Islet of Langerhans (tissue), 1 donor: ENCODE measurements at regions not wholly inside any gene's neighbourhood (a gene's known extent, or its start where the extent isn't known, plus 50 kb on each side); places are given as distances from the start of the nearest gene placed in this dataset.
"Not testable (repeated sequence)": the region's sequence is repeated elsewhere in the genome, so short reads cannot be mapped to it uniquely, and the experiment has no call there.

ENCODE experiments used
- FAIRE-seq: peaks from one replicate; lab custom pipeline; 2011; peaks lifted over from hg19 to GRCh38; lab: Jason Lieb, UNC

DNA sequence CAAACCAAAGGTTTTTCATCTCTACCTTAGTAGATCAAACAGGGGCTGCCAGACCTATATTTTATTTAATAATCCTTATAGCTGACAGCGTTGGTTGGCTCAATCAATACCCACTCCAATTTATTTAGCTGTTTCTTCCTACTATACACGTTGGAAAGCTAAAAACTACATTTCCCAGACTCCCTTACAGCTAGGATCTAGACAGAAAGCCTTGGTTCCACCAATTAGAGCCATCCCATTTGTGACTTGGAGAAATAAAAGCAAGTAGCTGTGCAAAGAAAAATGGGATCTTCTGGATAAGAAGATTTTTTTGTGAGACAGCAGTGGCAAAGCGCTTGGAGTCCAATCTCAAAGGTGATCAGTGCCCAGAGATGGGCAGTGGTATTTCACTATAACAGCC is 331.3 kb upstream of the MEIS1 start:
- no peak for FAIRE-seq

DNA sequence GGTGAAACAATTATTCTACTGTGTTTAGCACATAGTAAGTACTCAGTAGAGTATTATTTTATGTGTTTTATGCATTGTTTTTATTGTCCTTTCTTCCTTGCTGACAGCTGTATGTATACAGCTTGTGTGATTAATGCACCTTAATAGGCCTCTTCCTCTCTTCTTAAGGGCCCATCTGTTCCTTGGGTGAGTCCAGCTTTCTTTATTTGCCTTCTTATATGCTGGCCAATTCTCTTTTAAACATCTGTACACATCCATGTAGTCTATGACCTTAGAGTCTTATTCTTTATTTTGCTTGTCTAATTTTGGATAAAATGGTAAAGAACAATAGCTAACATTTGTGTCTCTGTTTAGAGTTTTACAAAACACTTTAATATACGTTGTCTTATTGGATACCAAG is 333.7 kb upstream of the MEIS1 start:
- FAIRE-seq: no peak

DNA sequence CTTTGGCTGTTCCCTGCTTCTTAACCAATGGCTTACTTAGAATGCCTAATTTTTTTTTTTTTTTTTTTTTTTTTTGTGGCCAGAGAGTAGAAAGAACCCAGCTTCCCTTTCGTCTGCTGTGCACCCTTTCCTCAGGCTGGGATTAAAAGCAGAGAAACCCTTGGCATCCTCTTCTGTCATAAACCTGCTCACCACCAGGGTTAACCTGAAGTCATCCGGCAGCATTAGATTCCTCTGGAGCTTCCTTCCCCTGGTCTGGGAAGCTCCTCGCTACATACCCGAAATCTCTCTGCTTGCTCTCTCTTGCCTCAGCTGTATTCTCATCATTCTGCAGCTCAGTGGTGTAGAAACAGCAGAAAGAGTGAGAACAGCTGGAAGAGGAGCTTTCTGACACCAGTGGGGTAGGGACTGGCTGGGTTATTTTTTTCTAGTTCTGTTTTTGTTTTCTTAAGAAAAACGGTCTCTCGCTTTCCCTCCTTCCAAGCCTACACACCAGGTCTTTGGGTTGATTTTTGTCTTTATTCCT is 339.0 kb upstream of the MEIS1 start:
- FAIRE-seq: no peak

DNA sequence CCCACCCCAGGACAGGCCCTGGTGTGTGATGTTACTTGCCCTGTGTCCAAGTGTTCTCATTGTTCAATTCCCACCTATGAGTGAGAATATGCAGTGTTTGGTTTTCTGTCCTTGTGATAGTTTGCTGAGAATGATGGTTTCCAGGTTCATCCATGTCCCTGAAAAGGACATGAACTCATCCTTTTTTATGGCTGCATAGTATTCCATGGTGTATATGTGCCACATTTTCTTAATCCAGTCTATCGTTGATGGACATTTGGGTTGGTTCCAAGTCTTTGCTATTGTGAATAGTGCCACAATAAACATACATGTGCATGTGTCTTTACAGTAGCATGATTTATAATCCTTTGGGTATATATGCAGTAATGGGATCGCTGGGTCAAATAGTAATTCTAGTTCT is 340.2 kb upstream of the MEIS1 start:
- FAIRE-seq: not testable (repeated sequence)

DNA sequence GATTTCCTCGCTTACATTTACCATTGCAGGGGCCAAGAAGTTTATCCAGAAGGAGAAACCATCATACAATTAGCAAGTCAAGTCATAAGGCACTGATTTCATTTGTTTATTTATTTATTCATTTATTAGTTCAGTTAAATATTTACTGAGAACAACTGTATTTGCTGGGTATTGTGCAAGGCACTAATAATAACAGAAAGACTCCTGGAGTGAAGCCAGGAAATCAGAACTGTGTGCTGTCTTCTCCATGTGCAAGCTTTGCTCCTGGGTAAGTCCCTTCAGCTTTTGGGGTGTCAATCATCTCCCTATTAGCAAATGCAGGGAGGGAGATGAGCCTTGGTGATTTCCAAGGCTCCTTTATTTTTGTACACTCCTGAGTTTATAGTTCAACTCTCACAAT is 341.6 kb upstream of the MEIS1 start:
- no peak for FAIRE-seq

DNA sequence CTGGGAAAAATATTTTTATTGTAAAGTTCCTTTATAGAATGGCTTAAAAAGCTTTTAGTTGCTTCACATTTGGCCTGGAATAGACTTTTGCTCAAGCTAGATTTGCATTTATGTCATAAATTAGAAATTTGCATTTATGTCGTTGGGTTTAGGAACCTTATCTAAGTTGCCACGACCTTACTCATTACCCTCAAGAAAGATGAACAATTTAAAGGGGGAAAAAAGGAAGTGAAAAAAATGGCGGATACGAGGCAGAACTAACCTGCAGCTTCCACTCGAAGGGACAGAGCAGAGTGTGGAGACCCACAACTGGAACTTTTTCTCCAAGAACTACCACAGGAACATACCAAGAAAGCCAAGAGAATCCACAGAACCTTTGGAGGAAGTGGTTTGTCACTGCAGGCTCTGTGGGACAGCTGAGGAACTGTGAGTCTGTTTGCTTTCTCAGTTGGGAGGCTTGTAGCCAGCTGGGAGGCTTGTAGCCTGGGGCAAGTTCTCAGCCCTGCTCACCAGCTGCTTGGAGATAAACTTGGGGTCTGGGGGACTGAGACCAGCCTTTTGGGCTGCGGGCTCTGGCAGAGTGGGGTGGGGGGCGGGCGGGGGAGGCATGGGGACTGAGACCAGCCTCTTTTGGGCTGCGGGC is 349.9 kb upstream of the MEIS1 start:
- no peak for FAIRE-seq

DNA sequence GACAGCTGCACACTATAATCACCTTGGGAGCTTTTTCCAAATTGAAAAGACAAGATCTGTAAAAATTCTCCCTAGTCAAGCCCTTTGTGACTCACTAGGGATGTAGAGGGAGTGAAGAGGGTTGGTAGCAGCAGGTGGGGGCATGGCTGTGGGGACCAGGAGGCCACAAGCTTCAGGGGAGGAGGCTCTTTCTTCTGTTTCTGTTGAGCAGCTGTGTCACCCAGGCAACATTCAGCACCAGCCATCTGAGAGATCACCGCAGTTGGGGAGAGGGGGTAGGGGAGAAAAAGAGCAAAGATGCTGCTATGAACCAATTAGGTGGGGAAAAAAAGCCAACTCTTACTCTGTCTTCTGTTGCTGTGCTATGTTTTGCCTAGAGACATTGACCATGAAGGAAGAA is 352.3 kb upstream of the MEIS1 start:
- no peak for FAIRE-seq

DNA sequence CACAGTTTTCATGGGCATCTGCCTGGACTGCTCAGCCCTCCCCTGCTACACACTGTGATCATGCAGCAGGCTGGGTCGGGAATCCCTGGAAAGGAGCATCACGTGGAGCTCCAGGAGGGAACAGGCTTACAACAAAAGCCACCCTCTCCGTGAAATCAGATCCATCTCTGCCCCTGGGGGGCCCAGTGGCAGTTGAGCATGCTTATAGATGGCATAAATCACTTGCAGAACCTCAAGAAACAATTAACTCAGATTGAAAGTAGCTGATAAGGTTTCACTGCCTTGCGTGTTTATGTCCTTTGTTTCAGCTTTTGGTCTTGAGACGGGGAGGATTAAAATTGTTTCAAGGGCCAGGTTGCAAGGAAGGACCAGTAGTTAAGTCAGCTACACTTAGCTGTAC is 354.8 kb upstream of the MEIS1 start:
- FAIRE-seq: no peak

DNA sequence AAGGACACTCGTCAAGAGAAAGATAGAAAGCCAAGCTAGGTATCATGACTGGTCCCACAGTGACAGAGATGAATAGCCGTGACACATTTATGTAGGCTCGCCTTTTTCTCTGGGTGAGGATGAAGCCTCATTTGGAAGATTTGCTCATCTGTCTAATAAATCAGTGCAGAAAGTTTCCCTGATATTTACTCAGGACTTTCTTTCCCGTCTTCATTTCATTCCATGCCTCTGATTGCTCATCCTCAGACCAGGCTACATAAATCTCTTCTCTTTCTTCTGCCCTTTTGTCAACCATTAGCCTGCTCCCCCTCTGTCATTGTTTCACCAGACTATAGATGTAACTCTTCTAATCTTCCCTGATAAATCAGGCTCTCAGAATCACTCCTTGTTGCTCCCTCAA is 361.8 kb upstream of the MEIS1 start:
- no peak for FAIRE-seq

DNA sequence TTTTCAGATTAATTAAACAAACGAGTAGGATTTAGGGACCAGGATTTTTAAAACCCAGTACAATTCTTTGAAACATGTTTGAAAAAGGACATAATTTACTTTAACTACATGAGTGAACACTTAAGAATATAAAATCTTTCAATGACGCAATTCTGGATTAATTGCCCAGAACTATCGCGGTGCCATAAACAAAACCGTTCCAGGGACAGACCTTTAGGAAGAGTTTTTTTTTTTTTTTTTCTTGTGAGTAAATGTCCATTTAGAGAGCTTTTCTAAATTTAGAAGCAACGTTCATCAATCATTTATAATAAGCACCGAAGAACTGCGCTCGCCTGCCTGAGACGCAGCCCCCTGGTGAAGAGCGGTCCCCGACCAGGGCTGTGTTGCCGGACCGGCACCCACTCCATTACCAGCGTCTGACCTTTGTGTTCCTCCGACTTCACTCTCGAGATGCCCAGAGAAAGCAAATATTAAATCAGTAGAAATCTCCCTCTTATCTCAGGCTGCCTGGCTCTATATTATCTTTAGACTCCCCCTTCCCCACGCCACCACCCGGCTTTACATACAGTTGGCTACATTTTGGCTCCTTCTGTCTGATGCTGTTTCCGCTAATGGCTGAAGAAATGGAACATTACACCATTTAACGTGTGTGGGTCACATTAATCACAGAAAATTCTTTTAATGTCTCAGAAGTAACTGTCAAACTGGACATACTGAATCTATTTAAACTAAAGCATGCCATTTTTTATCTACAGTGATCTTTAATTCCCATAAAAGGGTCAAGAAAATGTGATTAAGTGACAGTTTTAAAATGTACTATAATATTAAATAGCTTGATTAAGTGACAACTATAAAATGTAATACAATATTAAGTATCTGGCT is 364.0 kb upstream of the MEIS1 start:
- peak; percentile 58 for FAIRE-seq

DNA sequence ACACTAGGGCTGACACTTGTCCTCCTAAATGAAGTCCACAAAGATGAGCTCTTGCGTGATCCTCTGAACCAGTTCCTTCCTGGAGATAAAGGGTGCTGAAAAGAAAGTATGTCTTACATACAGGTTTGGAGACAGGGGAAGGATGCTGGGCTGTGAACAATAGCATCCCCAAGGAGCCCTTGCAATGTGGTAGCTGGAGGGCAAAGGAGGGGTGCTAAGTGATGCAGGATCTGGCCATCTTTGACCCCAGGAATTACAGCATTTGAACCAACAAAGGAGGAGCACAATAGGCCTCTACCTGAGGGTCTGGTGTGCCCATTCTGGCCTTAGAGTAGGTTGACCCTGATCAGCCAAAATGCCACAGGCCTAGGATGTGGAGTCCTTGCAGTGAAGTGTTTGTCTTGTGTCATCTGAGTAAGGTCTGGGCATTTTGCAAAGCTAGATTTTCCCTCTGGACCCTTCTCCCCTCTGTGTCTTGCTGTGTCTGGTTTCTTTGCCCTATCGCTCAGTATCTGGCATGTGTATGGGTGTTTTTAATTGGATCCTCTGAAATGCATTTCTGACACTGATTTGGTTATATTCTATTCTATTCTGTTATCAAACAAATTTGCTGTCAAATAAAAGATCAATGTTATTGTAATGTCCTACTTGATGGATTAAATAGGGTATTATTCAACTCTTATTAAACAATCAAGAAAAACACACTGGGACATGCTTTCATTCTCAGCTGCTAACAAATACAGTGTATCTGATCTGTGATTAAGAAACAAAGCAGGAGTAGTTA is 364.8 kb upstream of the MEIS1 start:
- peak; percentile 85 for FAIRE-seq

DNA sequence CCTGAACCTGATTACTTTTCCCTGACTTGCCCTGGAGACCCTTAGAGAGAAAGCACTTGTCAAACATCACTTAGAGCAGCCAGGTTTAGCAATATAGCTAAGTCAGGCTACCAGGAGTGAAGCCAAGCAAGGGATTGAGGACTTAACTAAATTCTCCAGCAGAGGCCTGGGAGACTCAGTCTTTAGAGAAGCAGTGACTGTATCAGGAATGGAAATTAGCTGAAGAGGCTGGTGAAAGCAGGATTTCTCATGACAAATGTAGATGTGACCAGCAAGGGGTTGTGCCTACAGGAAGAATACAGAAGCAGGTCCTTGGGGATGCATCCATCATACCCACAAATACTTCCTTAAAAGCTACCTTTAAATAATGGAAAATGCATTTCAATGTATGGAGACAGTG is 368.9 kb upstream of the MEIS1 start:
- FAIRE-seq: no peak

DNA sequence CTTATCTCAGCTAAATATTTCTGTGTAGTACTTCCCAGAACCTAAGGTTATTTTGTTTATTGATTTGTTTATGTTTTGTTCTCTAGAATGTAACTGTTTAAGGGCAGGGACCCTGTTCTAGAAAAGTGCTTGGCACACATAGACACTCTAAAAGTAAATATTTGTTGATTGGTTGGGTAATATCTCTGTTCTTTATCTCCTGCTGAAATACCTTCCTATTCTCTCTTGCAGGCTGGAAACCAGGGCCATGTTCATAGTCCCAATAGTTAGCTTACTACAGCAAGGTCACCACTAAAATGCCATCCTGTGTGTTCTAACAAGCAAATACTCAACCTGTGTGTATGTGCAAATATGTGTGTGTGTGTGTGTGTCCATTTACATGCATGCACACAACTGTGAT is 375.6 kb upstream of the MEIS1 start:
- FAIRE-seq: no peak

DNA sequence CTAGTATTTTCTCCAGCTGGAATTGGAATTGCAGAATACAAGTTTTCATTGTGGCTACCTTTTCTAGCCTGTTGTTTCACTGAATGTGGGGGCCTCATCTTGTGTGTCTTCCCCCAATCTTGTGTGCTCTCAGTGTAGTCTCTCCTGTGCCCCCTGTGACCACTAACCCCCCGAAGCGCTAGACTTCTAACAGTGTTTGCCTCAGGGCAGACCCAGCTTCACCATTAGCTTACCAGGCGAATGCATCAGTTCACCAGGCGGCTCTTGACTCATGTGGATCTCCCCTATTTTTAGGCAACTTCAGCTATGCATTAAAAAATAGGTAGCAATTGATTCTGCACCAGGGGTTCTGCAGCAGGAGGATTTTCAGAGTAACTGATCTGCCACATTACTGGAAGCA is 376.2 kb upstream of the MEIS1 start:
- no peak for FAIRE-seq

DNA sequence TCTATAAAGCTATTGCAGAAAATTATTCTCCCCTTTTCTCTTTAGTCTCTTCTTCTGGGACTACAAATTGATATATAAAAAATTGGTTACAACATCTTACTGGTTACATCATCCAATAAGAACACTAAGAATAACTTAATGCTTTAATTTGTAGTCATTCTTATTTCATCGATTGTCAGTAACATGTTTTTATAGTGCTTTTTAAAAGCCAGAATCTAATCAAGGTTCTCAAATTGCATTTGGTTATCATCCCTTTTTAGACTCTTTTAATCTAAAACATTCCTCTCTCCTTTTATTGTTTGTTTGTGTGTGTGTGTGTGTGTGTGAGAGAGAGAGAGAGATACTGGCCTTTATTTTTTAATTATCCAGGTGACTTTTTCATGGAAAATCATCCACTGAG is 377.1 kb upstream of the MEIS1 start:
- FAIRE-seq: no peak

DNA sequence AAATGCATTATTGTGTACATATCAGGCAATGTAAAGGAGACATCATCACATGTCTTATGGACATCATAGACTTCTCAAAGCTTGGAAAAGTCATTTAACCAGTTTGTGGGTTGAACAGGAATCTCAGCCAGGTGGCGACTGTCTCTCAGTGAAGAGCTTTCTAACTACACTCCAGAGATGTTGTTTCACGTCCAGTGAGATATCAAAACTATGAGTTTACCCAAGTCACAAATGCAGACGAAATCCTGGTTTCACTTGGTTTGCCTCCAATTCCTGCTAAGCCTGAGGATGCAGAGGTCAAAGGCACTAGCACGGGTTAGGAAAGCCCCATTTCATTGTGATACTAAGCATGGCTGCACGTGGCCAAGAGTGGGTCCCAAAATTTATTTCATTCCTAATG is 384.5 kb upstream of the MEIS1 start:
- no peak for FAIRE-seq

DNA sequence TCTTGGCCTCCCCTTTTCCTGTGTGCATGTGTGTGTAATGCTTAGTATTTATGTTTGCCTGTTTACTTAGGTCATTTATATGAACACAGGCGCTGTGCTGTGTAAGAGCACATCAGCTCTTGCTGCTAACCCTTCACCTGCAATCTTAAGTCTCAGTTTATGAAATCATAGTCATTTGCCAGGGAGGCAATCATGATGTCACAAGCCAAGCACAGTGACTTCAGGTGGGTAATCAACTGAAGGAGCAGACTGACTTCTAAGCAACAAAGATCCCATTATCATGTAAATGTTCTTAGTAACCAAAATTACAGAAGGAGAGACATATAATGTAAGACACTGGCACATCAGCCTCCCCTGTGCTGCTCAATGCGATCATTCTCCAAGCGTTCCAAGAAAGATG is 386.3 kb upstream of the MEIS1 start:
- no peak for FAIRE-seq

DNA sequence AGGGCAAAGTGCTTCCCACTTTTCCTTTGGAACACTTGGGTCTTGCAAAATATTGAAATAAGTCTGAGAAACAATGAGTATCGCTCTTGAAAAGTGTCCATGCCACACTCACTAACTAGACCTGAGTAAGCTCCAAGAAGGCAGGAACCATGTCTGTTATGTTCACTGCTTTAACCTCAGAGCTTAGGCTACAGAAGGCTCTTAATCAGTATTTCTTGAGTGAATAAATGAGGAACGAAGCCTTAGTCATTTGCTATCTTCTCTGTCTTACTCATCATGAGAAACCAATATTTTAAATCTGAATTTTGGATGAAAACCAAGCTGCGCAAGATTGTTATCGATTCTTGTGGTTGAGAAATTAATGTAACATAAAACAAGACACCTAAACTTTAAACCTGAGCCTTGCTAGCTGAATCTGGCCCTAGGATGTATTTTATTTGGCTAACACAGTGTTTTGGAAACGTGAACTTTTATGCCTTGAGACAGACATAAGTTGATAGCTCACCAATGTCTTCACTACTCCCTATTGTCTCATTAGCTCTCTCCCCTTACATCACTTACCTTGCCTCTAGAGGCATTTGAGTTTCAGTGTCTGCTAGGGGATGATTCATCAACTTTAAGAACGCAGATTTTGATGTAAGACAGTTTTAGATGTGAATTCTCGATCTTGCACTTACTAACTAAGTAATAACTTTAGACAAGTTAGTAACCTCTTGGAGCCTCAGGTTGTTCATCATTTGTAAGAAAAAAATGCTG is 392.8 kb upstream of the MEIS1 start:
- no peak for FAIRE-seq

DNA sequence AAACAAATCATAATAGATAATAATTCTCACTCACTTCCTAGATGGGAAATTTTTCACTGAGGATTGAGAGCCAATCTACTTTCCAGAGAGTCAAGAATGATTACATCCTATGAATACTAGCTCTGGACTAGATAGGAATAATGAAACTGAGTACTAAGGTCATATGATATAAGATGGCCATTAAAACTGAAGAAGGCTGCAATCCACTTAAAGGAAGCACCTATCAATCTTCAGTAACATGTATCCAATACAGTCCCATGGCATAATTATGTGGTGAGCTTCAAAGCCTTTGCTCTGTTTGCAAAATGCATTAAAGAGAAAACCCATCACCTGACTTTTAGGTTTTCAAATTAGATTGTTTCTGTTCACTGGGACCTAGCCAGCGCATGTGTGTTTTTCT is 398.0 kb upstream of the MEIS1 start:
- no peak for FAIRE-seq

DNA sequence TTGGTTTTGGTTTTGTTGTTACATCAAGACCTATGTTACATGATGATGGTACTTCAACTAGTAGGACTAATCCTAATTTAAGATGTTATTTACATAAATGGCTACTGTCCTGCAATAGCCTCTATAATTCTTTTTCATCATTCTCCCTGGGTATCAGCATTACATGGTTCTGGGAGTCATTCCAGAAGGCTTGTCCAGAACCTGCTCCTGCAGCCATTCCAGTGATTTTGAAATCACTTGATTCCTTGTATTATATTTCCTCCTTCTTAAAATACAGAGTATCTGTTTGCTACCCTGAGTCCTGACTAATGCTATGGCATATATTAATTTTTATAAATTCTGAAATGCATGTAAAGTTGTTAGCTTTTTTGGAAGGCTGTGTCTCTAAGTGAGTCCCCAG is 400.5 kb upstream of the MEIS1 start:
- FAIRE-seq: no peak

DNA sequence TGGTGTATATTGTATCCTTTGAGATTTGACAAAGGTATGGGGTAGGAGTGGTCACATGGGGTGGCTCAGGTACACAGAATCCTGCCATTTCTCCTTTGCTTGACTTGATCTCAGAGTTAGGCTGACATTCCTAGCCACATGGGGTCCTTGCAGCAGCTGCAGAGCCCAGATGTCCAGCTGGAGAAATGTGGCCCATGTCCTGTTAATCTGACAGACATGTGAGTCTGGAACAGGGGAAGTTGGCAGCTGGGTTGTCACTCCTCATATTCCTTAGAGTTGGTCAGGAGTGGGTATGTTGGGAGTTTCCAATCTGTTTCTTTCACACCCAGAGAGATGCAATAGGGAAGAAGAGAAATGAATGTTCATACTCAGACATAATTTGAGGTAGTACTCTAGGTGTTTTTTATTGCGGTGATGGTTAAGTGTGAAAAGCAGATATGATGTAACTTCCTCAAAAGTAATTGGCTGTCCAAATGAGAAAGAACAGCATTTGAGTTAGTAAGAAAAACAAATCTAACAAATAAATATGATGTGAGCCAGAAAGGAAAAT is 402.6 kb upstream of the MEIS1 start:
- no peak for FAIRE-seq

DNA sequence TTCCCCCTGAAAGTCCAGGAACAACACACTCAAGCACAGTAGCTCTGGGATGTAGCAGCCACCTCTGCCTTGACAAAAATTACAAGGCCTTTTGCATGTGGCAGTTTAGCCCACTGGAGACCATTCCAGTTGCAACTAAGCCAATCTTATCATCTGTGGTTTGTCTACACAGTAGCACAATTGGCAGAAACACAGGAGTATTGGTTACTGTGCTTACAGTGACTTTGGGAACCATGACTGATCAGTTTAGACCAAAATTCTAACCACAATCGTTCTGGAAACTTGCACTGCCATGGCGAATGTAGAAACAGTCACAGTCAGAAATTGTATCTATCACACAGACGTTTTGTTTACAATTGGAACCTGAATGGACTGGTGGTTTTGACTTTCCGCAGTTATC is 403.7 kb upstream of the MEIS1 start:
- no peak for FAIRE-seq
